DND-41 (cell line): ENCODE measurements at regions not wholly inside any gene's neighbourhood (a gene's known extent, or its start where the extent isn't known, plus 50 kb on each side); places are given as distances from the start of the nearest gene placed in this dataset.

ENCODE experiments used
- ATAC-seq: fragments of 200-7000 bp; cut with Tn5 transposase; 3 replicates; pipeline ENCODE4 v1.9.1; 2021; ENCODE audit warnings: low read depth; ENCODE audit not compliant: insufficient read depth
- DNase-seq: peaks from one replicate; pipeline ENCODE4 v3.0.0-alpha.2; 2020
- H2AFZ ChIP-seq: 2 replicates; pipeline ENCODE4 v1.6.0; 2012; ENCODE audit warnings: low read depth, low read length
- H3K27ac ChIP-seq: 2 replicates; pipeline ENCODE4 v1.5.1; 2012; ENCODE audit warnings: low read length, inconsistent platforms
- H3K27me3 ChIP-seq: fragments of 200-600 bp; sonication (generic); 2 replicates; pipeline ENCODE4 v1.6.0; 2012; ENCODE audit warnings: low read length, mild to moderate bottlenecking, inconsistent platforms; ENCODE audit not compliant: insufficient read depth, poor library complexity
- H3K36me3 ChIP-seq: 2 replicates; pipeline ENCODE4 v1.5.1; 2012; ENCODE audit warnings: low read length, inconsistent platforms; ENCODE audit not compliant: insufficient read depth
- H3K4me1 ChIP-seq: 2 replicates; pipeline ENCODE4 v1.5.1; 2012; ENCODE audit warnings: mild to moderate bottlenecking, low read length; ENCODE audit not compliant: insufficient read depth
- H3K4me2 ChIP-seq: 2 replicates; pipeline ENCODE4 v1.6.0; 2012; ENCODE audit warnings: mild to moderate bottlenecking, moderate library complexity, low read length, inconsistent platforms; ENCODE audit not compliant: insufficient read depth
- H3K4me3 ChIP-seq, 2 experiments: fragments of 200-600 bp in 1 of 2; shearing (Covaris generic) in 1 of 2; 2 replicates each; pipeline ENCODE4 v1.5.1; 2012 to 2016; ENCODE audit warnings: inconsistent platforms in 2 of 2, low read length in 2 of 2, mild to moderate bottlenecking in 2 of 2, low read depth in 1 of 2, moderate library complexity in 1 of 2
- H3K79me2 ChIP-seq: 2 replicates; pipeline ENCODE4 v1.6.0; 2012; ENCODE audit warnings: low read length, inconsistent platforms; ENCODE audit not compliant: insufficient read depth
- H3K9ac ChIP-seq: 2 replicates; pipeline ENCODE4 v1.6.0; 2012; ENCODE audit warnings: low read depth, mild to moderate bottlenecking, inconsistent platforms, low read length, moderate library complexity
- H3K9me3 ChIP-seq: 2 replicates; pipeline ENCODE4 v1.5.1; 2012; ENCODE audit warnings: low read length, moderate library complexity, mild to moderate bottlenecking, inconsistent platforms; ENCODE audit not compliant: insufficient read depth, severe bottlenecking
- H4K20me1 ChIP-seq: 2 replicates; pipeline ENCODE4 v1.6.0; 2012; ENCODE audit warnings: low read length; ENCODE audit not compliant: insufficient read depth
- EZH2 ChIP-seq: IDR thresholded peaks from 3 replicates; pipeline ENCODE4 v1.6.1; 2012; ENCODE audit warnings: borderline replicate concordance, low read depth, mild to moderate bottlenecking, moderate library complexity, low read length, inconsistent platforms; ENCODE audit not compliant: severe bottlenecking
- TF ChIP-seq, protein P1 (sequence below): IDR thresholded peaks from 2 replicates; pipeline ENCODE4 v1.5.1; 2012; ENCODE audit warnings: borderline replicate concordance, low read length, moderate library complexity, mild to moderate bottlenecking; ENCODE audit not compliant: poor library complexity, severe bottlenecking; ENCODE audit errors: extremely low read depth

DNA sequence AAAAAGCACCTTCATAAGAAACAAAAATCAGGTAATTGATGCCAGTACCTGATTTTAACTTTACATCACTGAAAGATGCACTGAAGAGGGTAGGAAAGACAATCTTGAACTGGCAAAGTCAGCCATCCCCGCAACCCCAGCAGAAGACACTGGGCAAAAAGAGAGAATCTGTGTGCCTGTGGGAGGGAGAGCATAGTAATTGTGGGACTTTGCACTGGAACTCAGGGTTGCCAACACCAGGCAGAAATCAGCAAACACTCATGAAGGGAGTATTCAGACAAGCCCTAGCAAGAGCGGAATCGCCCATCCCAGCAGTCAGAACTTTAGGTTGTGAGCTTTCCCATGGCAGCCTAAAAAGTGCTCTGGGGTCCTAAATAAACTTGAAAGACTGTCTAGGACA is 344.6 kb upstream of the GJE1 start:
- Histone ChIP-seq H3K27me3 (no peaks in the 10 kb centered on the region), H2AFZ (no peak overlapping the region), H3K9me3 (no peaks in the 10 kb centered on the region), H4K20me1 (no peaks in the 10 kb centered on the region), H3K36me3 (no peaks in the 10 kb centered on the region), H3K27ac (no peak overlapping the region), H3K4me3 (no peak overlapping the region), H3K79me2 (no peaks in the 10 kb centered on the region), H3K9ac (no peak overlapping the region), H3K4me2 (no peak overlapping the region), H3K4me1 (no peaks in the 10 kb centered on the region)
- TF ChIP-seq EZH2: no peak
- TF ChIP-seq, protein P1, sequence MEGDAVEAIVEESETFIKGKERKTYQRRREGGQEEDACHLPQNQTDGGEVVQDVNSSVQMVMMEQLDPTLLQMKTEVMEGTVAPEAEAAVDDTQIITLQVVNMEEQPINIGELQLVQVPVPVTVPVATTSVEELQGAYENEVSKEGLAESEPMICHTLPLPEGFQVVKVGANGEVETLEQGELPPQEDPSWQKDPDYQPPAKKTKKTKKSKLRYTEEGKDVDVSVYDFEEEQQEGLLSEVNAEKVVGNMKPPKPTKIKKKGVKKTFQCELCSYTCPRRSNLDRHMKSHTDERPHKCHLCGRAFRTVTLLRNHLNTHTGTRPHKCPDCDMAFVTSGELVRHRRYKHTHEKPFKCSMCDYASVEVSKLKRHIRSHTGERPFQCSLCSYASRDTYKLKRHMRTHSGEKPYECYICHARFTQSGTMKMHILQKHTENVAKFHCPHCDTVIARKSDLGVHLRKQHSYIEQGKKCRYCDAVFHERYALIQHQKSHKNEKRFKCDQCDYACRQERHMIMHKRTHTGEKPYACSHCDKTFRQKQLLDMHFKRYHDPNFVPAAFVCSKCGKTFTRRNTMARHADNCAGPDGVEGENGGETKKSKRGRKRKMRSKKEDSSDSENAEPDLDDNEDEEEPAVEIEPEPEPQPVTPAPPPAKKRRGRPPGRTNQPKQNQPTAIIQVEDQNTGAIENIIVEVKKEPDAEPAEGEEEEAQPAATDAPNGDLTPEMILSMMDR: no peak
- DNase-seq (no peak), ATAC-seq (no peak)

DNA sequence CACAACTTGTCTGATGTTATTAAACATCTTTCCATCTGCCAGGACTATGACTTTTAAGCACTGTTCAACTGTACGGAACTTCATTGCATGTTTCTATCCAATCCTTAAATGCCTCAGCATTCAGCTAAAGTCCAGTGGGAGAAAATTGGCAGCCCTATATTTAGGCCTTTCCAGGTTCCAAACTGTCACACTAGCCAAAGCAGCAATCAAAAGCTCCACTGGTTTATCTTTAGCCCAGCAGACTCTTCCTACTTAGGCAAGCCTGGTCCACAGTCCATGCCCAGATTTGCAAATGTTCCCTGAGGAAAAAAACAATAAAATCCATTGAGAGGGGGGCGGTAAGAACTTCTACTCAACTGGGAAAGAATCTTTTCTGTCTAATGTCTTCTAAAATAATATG is 349.1 kb upstream of the GJE1 start:
- Histone ChIP-seq H3K9ac (no peak overlapping the region), H3K9me3 (no peaks in the 10 kb centered on the region), H3K4me3 (no peak overlapping the region), H3K79me2 (no peaks in the 10 kb centered on the region), H3K27me3 (no peaks in the 10 kb centered on the region), H3K27ac (no peak overlapping the region), H4K20me1 (no peaks in the 10 kb centered on the region), H2AFZ (no peak overlapping the region), H3K36me3 (no peaks in the 10 kb centered on the region), H3K4me1 (no peaks in the 10 kb centered on the region), H3K4me2 (no peak overlapping the region)
- DNase-seq (no peak), ATAC-seq (no peak)
- TF ChIP-seq EZH2: no peak
- TF ChIP-seq, protein P1: no peak

GRCh38 chr6:141780296-141780695 is 352.4 kb upstream of the GJE1 start:
- no peak overlapping the region for H2AFZ ChIP-seq
- H4K20me1 ChIP-seq: no peaks in the 10 kb centered on the region
- DNase-seq (no peak), ATAC-seq (no peak)
- no peaks in the 10 kb centered on the region for H3K9me3 ChIP-seq
- no peaks in the 10 kb centered on the region for H3K36me3 ChIP-seq
- no peak for TF ChIP-seq EZH2
- TF ChIP-seq, protein P1: no peak
- H3K9ac ChIP-seq: no peak overlapping the region
- no peak overlapping the region for H3K4me2 ChIP-seq
- no peak overlapping the region for H3K27ac ChIP-seq
- no peaks in the 10 kb centered on the region for H3K79me2 ChIP-seq
- no peaks in the 10 kb centered on the region for H3K4me1 ChIP-seq
- H3K4me3 ChIP-seq: no peak overlapping the region
- no peaks in the 10 kb centered on the region for H3K27me3 ChIP-seq

- DNase-seq (no peak), ATAC-seq (no peak)
- no peak overlapping the region for H3K9ac ChIP-seq
- H2AFZ ChIP-seq: no peak overlapping the region
- TF ChIP-seq, protein P1: no peak
- H4K20me1 ChIP-seq: no peaks in the 10 kb centered on the region
- no peak overlapping the region for H3K4me2 ChIP-seq
- H3K36me3 ChIP-seq: no peaks in the 10 kb centered on the region
- no peaks in the 10 kb centered on the region for H3K27me3 ChIP-seq
- H3K4me3 ChIP-seq: no peak overlapping the region
- no peaks in the 10 kb centered on the region for H3K9me3 ChIP-seq
- H3K4me1 ChIP-seq: no peaks in the 10 kb centered on the region
- no peaks in the 10 kb centered on the region for H3K79me2 ChIP-seq
- no peak overlapping the region for H3K27ac ChIP-seq
Observed at GRCh38 chr6:141764388-141764787, 368.3 kb upstream of the GJE1 start.
